ENCODE measurements at regions not wholly inside any gene's neighbourhood (a gene's known extent, or its start where the extent isn't known, plus 50 kb on each side); places are given as distances from the start of the nearest gene placed in this dataset.

DNA sequence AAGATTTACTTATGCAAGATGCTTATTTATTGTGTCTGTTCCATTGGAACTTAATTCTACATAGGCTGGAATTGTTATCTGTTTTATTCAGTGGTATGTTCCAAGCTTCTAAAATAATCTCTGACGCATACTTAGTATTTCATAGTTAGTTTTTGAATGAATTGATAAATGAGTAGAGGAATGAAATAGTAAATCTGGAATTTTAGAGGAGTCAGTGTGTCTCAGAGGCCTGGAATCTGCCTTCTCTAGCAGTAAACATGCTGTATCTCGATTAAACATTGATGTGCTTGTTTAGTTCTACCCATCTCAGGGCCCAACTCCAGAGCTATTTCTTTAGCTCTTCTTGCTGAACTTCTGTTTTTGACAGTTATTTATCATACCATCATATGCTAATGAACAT lies 154.2 kb upstream of the MAGEC2 start:
- H3K27ac ChIP-seq (replicated peaks): no peak overlapping the region
- no peaks in the 10 kb centered on the region for H3K27me3 ChIP-seq (ENCODE audit: insufficient read depth, poor library complexity, severe bottlenecking)
- no peak for DNase-seq (ENCODE audit: low read depth in 1 of 2, low spot score in 1 of 2)
- no peak overlapping the region for H3K4me3 ChIP-seq (replicated peaks; ENCODE audit: insufficient read depth, low read length)
- TF ChIP-seq, protein P1, sequence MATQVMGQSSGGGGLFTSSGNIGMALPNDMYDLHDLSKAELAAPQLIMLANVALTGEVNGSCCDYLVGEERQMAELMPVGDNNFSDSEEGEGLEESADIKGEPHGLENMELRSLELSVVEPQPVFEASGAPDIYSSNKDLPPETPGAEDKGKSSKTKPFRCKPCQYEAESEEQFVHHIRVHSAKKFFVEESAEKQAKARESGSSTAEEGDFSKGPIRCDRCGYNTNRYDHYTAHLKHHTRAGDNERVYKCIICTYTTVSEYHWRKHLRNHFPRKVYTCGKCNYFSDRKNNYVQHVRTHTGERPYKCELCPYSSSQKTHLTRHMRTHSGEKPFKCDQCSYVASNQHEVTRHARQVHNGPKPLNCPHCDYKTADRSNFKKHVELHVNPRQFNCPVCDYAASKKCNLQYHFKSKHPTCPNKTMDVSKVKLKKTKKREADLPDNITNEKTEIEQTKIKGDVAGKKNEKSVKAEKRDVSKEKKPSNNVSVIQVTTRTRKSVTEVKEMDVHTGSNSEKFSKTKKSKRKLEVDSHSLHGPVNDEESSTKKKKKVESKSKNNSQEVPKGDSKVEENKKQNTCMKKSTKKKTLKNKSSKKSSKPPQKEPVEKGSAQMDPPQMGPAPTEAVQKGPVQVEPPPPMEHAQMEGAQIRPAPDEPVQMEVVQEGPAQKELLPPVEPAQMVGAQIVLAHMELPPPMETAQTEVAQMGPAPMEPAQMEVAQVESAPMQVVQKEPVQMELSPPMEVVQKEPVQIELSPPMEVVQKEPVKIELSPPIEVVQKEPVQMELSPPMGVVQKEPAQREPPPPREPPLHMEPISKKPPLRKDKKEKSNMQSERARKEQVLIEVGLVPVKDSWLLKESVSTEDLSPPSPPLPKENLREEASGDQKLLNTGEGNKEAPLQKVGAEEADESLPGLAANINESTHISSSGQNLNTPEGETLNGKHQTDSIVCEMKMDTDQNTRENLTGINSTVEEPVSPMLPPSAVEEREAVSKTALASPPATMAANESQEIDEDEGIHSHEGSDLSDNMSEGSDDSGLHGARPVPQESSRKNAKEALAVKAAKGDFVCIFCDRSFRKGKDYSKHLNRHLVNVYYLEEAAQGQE (IDR thresholded peaks at IDR 0.05; ENCODE audit: insufficient replicate concordance, low read depth): no peak
- TF ChIP-seq POLR2AphosphoS5 (IDR thresholded peaks at IDR 0.05; ENCODE audit: low read depth) (no peak), GABPA (IDR thresholded peaks at IDR 0.05; ENCODE audit: low read depth) (no peak), SPI1 (IDR thresholded peaks at IDR 0.05; ENCODE audit: borderline replicate concordance, low read depth) (no peak)
- TF ChIP-seq, protein P2, sequence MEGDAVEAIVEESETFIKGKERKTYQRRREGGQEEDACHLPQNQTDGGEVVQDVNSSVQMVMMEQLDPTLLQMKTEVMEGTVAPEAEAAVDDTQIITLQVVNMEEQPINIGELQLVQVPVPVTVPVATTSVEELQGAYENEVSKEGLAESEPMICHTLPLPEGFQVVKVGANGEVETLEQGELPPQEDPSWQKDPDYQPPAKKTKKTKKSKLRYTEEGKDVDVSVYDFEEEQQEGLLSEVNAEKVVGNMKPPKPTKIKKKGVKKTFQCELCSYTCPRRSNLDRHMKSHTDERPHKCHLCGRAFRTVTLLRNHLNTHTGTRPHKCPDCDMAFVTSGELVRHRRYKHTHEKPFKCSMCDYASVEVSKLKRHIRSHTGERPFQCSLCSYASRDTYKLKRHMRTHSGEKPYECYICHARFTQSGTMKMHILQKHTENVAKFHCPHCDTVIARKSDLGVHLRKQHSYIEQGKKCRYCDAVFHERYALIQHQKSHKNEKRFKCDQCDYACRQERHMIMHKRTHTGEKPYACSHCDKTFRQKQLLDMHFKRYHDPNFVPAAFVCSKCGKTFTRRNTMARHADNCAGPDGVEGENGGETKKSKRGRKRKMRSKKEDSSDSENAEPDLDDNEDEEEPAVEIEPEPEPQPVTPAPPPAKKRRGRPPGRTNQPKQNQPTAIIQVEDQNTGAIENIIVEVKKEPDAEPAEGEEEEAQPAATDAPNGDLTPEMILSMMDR (IDR thresholded peaks at IDR 0.05; ENCODE audit: insufficient read depth, low read length): no peak

DNA sequence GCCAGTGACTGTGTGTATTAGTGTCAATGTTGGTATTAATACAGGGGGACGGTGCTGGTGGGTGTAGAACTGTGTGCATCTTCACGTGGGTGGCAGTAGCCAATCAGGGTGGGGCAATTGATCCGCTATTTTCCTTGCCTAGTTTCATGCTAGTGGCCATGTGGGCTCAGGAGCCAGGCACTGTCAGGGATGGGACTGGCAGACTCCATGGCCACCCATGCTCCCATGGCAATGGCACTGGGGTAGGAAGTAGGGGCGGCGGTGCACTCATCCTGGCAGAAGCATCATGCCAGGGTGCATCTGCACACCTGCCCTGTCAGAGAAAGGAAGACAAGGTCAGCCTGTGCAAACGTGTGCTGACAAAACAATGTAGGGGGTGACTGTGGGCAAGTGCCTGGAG lies 122.1 kb upstream of the MAGEC2 start:
- H3K4me3 ChIP-seq (replicated peaks; ENCODE audit: insufficient read depth, low read length): no peak overlapping the region
- H3K27me3 ChIP-seq (ENCODE audit: insufficient read depth, poor library complexity, severe bottlenecking): no peaks in the 10 kb centered on the region
- DNase-seq (ENCODE audit: low read depth in 1 of 2, low spot score in 1 of 2): no peak
- H3K27ac ChIP-seq (replicated peaks): no peak overlapping the region
- TF ChIP-seq, protein P1 (IDR thresholded peaks at IDR 0.05; ENCODE audit: insufficient replicate concordance, low read depth): no peak
- TF ChIP-seq SPI1 (IDR thresholded peaks at IDR 0.05; ENCODE audit: borderline replicate concordance, low read depth) (no peak), POLR2AphosphoS5 (IDR thresholded peaks at IDR 0.05; ENCODE audit: low read depth) (no peak), GABPA (IDR thresholded peaks at IDR 0.05; ENCODE audit: low read depth) (no peak)
- TF ChIP-seq, protein P2 (IDR thresholded peaks at IDR 0.05; ENCODE audit: insufficient read depth, low read length): no peak

DNA sequence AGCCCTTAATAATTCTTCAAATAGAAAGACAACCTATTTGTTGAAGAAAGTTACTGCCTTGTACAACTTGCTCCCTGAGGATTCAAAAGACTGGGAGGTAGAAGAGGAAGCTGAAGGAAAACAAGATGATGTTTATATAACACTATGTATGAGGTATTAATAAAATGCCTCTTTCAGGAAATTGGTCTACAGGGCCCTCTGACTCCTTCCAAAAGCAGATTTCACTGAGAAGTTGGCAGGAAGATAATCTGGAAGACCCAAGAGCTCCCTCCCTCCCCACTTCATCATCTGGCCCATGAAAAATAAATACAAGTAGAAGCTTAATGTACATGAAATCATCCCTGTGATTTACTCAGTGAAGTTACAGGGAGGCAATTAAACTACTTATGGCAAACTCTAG lies 107.5 kb upstream of the MAGEC2 start:
- DNase-seq (ENCODE audit: low read depth in 1 of 2, low spot score in 1 of 2): no peak
- TF ChIP-seq POLR2AphosphoS5 (IDR thresholded peaks at IDR 0.05; ENCODE audit: low read depth) (no peak), GABPA (IDR thresholded peaks at IDR 0.05; ENCODE audit: low read depth) (no peak), SPI1 (IDR thresholded peaks at IDR 0.05; ENCODE audit: borderline replicate concordance, low read depth) (no peak)
- TF ChIP-seq, protein P2 (IDR thresholded peaks at IDR 0.05; ENCODE audit: insufficient read depth, low read length): no peak
- TF ChIP-seq, protein P1 (IDR thresholded peaks at IDR 0.05; ENCODE audit: insufficient replicate concordance, low read depth): no peak
- H3K27me3 ChIP-seq (ENCODE audit: insufficient read depth, poor library complexity, severe bottlenecking): no peaks in the 10 kb centered on the region
- H3K27ac ChIP-seq (replicated peaks): no peak overlapping the region
- H3K4me3 ChIP-seq (replicated peaks; ENCODE audit: insufficient read depth, low read length): no peak overlapping the region

Data from HL-60 (cell line).